Brain microvascular endothelial cell (primary cell): ENCODE measurements at regions not wholly inside any gene's neighbourhood (a gene's known extent, or its start where the extent isn't known, plus 50 kb on each side); places are given as distances from the start of the nearest gene placed in this dataset.

ENCODE experiments used
- DNase-seq: peaks from one replicate; pipeline ENCODE4 v3.0.0-alpha.2; 2020
- H3K27ac ChIP-seq: fragments of 250-450 bp; sonication (Bioruptor Pico); 2 replicates; pipeline ENCODE4 v1.5.1; 2020; ENCODE audit warnings: mild to moderate bottlenecking, moderate library complexity
- H3K27me3 ChIP-seq: fragments of 250-450 bp; sonication (Bioruptor Pico); replicated peaks from 2 replicates; pipeline ENCODE4 v1.5.1; 2020; ENCODE audit warnings: mild to moderate bottlenecking
- H3K36me3 ChIP-seq: fragments of 250-450 bp; sonication (Bioruptor Pico); replicated peaks from 2 replicates; pipeline ENCODE4 v1.5.1; 2020; ENCODE audit warnings: mild to moderate bottlenecking
- H3K4me3 ChIP-seq: 2 replicates; pipeline ENCODE4 v1.5.1; 2011; ENCODE audit warnings: low read depth, mild to moderate bottlenecking, control low read depth, low read length, moderate library complexity
- in situ Hi-C: cut with HindIII; loops from 2 replicates; pipeline ENCODE4 v1.10.0; 2017; ENCODE audit warnings: low sequenced_read_pairs, low pct_ligation_motif_present
- TF ChIP-seq, protein P1 (sequence below): IDR thresholded peaks from 2 replicates; pipeline ENCODE4 v1.5.1; 2011; ENCODE audit warnings: low read depth, mild to moderate bottlenecking, moderate library complexity, low read length, control low read depth, inconsistent platforms; ENCODE audit errors: missing control alignments

DNA sequence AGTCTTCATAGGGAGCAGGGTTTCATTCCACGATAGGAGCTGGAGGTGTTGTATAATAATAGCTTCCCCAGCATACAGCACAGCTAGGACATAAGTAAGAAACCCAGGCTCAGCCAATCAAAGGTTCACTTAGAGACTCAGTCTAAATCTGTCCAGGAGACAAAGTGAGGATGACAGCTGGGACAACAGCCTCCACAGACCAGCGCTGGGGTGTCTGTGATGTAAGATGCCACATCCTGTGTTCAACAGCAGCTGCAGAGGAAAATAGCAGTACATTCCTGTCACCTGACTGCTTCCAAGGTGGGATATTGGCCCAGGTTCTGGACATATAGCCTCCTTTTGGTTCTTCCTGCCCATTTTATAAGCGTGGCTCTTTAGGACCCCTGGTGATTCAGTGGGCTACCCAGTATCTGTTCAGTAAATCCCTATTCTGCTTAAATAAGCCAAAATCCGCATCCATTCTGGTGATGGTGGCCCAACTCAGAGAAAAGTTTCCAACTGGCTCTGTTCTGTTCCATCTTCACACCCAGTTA lies 176.8 kb upstream of the SYT6 start:
- no peak for DNase-seq
- Histone ChIP-seq H3K27ac (no peak overlapping the region), H3K27me3 (peaks cover 13% of the 10 kb centered on the region), H3K4me3 (no peak overlapping the region), H3K36me3 (no peaks in the 10 kb centered on the region)
- in situ Hi-C loops = no loop called here
- TF ChIP-seq, protein P1, sequence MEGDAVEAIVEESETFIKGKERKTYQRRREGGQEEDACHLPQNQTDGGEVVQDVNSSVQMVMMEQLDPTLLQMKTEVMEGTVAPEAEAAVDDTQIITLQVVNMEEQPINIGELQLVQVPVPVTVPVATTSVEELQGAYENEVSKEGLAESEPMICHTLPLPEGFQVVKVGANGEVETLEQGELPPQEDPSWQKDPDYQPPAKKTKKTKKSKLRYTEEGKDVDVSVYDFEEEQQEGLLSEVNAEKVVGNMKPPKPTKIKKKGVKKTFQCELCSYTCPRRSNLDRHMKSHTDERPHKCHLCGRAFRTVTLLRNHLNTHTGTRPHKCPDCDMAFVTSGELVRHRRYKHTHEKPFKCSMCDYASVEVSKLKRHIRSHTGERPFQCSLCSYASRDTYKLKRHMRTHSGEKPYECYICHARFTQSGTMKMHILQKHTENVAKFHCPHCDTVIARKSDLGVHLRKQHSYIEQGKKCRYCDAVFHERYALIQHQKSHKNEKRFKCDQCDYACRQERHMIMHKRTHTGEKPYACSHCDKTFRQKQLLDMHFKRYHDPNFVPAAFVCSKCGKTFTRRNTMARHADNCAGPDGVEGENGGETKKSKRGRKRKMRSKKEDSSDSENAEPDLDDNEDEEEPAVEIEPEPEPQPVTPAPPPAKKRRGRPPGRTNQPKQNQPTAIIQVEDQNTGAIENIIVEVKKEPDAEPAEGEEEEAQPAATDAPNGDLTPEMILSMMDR = no peak

DNA sequence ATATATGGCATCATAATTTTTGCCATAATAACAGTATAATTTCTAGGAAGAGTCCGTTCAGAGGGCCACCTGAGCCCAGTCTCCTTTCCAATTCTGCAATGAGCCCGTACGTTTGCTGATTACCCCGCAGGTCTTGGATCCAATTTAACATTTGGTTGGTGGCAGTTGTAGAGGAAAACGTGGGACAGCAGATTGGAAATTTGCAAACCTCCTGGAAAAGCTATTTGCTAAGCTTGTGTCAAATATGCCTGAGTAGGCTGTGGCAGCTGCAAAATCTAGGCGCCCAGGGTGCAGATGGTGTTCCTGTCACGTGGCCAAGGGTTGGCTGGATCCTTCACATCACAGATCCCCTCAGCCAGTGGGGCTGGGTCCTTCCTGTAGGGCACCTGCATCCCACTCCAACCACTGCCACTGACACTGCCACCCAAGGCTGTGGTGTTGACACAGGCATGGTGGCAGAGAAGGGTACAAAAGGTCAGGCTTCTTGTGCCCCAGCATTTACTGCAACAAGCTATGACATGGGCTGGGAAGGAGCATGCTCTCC lies 174.8 kb upstream of the SYT6 start:
- no peak overlapping the region for H3K4me3 ChIP-seq
- TF ChIP-seq, protein P1 = no peak
- no peak for DNase-seq
- no peaks in the 10 kb centered on the region for H3K36me3 ChIP-seq
- in situ Hi-C loops = no loop called here
- H3K27me3 ChIP-seq = peaks cover 13% of the 10 kb centered on the region
- H3K27ac ChIP-seq = no peak overlapping the region

DNA sequence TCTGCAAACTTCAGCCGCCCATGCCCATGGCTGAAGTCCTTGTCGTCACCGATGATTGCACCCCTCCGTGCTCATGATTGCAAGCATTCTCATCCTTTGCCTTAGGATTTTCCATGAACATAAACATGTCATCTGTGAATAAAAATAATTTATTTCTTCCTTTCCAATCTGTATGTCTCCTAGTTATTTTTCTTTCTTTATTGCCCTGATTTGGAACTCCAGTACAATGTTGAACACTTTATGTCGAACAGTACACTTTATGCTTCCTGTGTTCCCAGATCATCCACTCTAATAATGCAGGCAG lies 170.9 kb upstream of the SYT6 start:
- no peak overlapping the region for H3K4me3 ChIP-seq
- H3K27ac ChIP-seq = no peak overlapping the region
- in situ Hi-C loops = no loop called here
- no peaks in the 10 kb centered on the region for H3K27me3 ChIP-seq
- TF ChIP-seq, protein P1 = no peak
- DNase-seq = no peak
- no peaks in the 10 kb centered on the region for H3K36me3 ChIP-seq

DNA sequence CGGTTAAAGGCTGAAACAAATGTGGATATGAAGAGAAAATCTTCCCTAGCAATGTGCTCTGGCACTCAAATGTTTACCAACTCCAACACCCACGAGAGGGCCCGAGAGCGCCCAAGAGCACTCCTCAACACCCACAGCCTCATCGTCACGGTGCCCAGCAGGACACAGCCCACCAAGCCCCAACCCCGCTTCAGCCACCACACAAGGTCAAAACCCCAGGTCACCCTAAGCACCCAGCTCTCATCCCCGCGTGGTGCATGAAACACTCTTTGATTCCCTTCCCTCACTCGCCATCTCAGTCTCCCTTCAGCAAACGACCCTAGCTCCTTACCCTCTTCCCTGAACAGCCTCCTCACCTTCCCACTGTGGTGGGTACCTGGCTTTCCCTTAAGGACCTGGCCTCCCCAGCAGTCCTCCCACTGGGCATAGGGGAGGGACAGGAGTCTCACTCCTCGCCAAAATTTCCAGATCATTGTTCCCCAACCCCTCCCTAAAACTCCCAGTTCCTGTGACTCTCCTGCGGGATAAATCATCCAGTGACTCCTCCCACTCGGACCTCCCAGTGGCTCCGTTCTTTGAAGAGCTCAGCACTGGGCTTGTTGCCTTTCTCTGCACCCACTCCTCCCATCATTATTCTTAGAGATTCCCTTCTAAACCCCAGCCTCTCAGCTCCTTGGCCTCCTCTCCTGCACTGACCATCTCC lies 170.4 kb upstream of the SYT6 start:
- no peak for DNase-seq
- in situ Hi-C loops = no loop called here
- H3K27me3 ChIP-seq = no peaks in the 10 kb centered on the region
- no peak overlapping the region for H3K27ac ChIP-seq
- TF ChIP-seq, protein P1 = no peak
- H3K4me3 ChIP-seq = no peak overlapping the region
- H3K36me3 ChIP-seq = no peaks in the 10 kb centered on the region

DNA sequence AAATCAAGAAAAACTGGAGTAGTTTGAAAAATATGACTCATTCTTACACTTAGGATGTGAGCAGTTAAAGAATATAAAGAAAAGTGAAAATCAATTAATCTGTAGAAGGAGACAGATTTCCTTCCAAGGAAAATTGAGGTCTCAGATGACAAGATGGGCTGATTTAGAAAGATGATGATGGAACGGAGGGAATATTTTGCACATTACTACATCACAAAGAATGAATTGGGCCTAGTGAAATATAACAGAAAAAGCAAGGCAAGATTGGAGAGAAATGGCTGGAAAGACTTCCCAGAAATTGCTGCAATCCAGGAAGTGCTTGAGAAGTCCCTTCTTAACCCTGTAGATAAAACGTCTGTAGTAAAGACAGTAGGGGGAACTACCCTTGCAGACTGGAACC lies 169.1 kb upstream of the SYT6 start:
- H3K4me3 ChIP-seq = no peak overlapping the region
- TF ChIP-seq, protein P1 = no peak
- no peaks in the 10 kb centered on the region for H3K27me3 ChIP-seq
- no peak for DNase-seq
- H3K27ac ChIP-seq = no peak overlapping the region
- no peaks in the 10 kb centered on the region for H3K36me3 ChIP-seq
- in situ Hi-C loops = no loop called here

DNA sequence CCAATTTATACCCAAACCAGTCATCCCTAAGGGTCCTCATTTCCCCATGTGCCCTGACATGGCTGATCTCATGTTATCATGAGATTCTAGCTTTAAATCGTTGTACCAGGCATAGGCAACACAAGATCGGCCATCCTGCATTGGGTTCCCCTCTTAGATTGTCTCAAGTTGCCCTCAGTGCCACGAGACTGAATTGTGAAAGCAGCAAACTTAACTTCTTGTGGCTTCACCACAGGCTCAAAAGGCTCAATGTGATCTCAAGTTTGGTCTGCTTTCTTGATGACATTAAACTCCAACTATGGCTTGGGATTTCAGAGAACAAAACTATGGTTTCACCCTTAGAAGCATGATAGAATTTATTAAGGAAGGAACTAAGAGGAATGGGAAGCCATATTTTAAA lies 168.5 kb upstream of the SYT6 start:
- Histone ChIP-seq H3K36me3 (no peaks in the 10 kb centered on the region), H3K4me3 (no peak overlapping the region), H3K27me3 (no peaks in the 10 kb centered on the region), H3K27ac (no peak overlapping the region)
- in situ Hi-C loops = no loop called here
- TF ChIP-seq, protein P1 = no peak
- no peak for DNase-seq
